ENCODE measurements at regions not wholly inside any gene's neighbourhood (a gene's known extent, or its start where the extent isn't known, plus 50 kb on each side); places are given as distances from the start of the nearest gene placed in this dataset.

GRCh38 chr20:50413088-50413500 is 97.1 kb upstream of the PTPN1 start:
- Histone ChIP-seq H3K4me3 (ENCODE audit: low read length) (no peak overlapping the region), H3K36me3 (ENCODE audit: control insufficient read depth, insufficient read depth, low read length) (no peaks in the 10 kb centered on the region), H3K27me3 (ENCODE audit: control insufficient read depth, insufficient read depth, low read length) (peaks cover 2% of the 10 kb centered on the region), H3K4me1 (ENCODE audit: control insufficient read depth, insufficient read depth, low read length) (no peaks in the 10 kb centered on the region), H3K27ac (ENCODE audit: low read length) (no peak overlapping the region), H3K9me3 (ENCODE audit: control insufficient read depth, insufficient read depth, low read length) (peaks cover 7% of the 10 kb centered on the region)
- no peak for ATAC-seq
- Mint-ChIP-seq H3K4me3 (no peak overlapping the region), H3K27me3 (ENCODE audit: low read depth in 2 of 2) (peaks cover 23 to 38% of the 10 kb centered on the region in 2 donors), H3K36me3 (no peaks in the 10 kb centered on the region), H3K27ac (no peak overlapping the region), H3K9me3 (no peaks in the 10 kb centered on the region), H3K4me1 (peaks cover 0 to 12% of the 10 kb centered on the region in 2 donors)
- DNase-seq, result no peak
- intact Hi-C loops (cut with micrococcal nuclease), result no loop called here
- 98% methylated on average over 6 of the region's 6 CpGs for WGBS (ENCODE audit: insufficient coverage)
- no peak for TF ChIP-seq CTCF (IDR thresholded peaks at IDR 0.05)

- H3K4me3 Mint-ChIP-seq, result no peak overlapping the region
- no peak for DNase-seq
- no peak for ATAC-seq
- peaks cover 0 to 21% of the 10 kb centered on the region in 2 donors for H3K4me1 Mint-ChIP-seq
- 86% methylated on average over 5 of the region's 5 CpGs for WGBS (ENCODE audit: insufficient coverage)
- H3K27ac Mint-ChIP-seq, result no peak overlapping the region
- Histone ChIP-seq H3K4me3 (ENCODE audit: low read length) (no peak overlapping the region), H3K36me3 (ENCODE audit: control insufficient read depth, insufficient read depth, low read length) (no peaks in the 10 kb centered on the region), H3K4me1 (ENCODE audit: control insufficient read depth, insufficient read depth, low read length) (no peaks in the 10 kb centered on the region), H3K27me3 (ENCODE audit: control insufficient read depth, insufficient read depth, low read length) (peaks cover 2% of the 10 kb centered on the region), H3K27ac (ENCODE audit: low read length) (no peak overlapping the region), H3K9me3 (ENCODE audit: control insufficient read depth, insufficient read depth, low read length) (peaks cover 7% of the 10 kb centered on the region)
- intact Hi-C loops (cut with micrococcal nuclease), result no loop called here
- TF ChIP-seq CTCF (IDR thresholded peaks at IDR 0.05), result no peak
- peaks cover 23 to 41% of the 10 kb centered on the region in 2 donors for H3K27me3 Mint-ChIP-seq (ENCODE audit: low read depth in 2 of 2)
- H3K36me3 Mint-ChIP-seq, result no peaks in the 10 kb centered on the region
- no peaks in the 10 kb centered on the region for H3K9me3 Mint-ChIP-seq
Observed at GRCh38 chr20:50415021-50415515, 95.1 kb upstream of the PTPN1 start.

- no peaks in the 10 kb centered on the region for H3K36me3 ChIP-seq (ENCODE audit: control insufficient read depth, insufficient read depth, low read length)
- intact Hi-C loops (cut with micrococcal nuclease), result no loop called here
- no peaks in the 10 kb centered on the region for H3K36me3 Mint-ChIP-seq
Observed at GRCh38 chr20:50415516-50416268, 94.5 kb upstream of the PTPN1 start.

More at GRCh38 chr20:50415516-50416268, 94.5 kb upstream of the PTPN1 start:
- Mint-ChIP-seq H3K4me1 (peaks cover 0 to 21% of the 10 kb centered on the region in 2 donors), H3K27me3 (ENCODE audit: low read depth in 2 of 2) (peaks cover 23 to 36% of the 10 kb centered on the region in 2 donors), H3K27ac (peak overlapping the region in 1 of 2 donors; percentile 23), H3K9me3 (no peaks in the 10 kb centered on the region), H3K4me3 (no peak overlapping the region)
- Histone ChIP-seq H3K27ac (ENCODE audit: low read length) (no peak overlapping the region), H3K4me3 (ENCODE audit: low read length) (no peak overlapping the region), H3K27me3 (ENCODE audit: control insufficient read depth, insufficient read depth, low read length) (peaks cover 2% of the 10 kb centered on the region), H3K4me1 (ENCODE audit: control insufficient read depth, insufficient read depth, low read length) (no peaks in the 10 kb centered on the region), H3K9me3 (ENCODE audit: control insufficient read depth, insufficient read depth, low read length) (peaks cover 7% of the 10 kb centered on the region)
- DNase-seq (no peak), ATAC-seq (no peak)
- no peak for TF ChIP-seq CTCF (IDR thresholded peaks at IDR 0.05)
- 92% methylated on average over 25 of the region's 25 CpGs for WGBS (ENCODE audit: insufficient coverage)
